ENCODE measurements at regions not wholly inside any gene's neighbourhood (a gene's known extent, or its start where the extent isn't known, plus 50 kb on each side); places are given as distances from the start of the nearest gene placed in this dataset.

GRCh38 chr10:56585447-56586171 lies 224.6 kb upstream of the ZWINT start:
- H3K4me3 ChIP-seq (replicated peaks; ENCODE audit: low read depth, low read length), result no peak overlapping the region
- no peak for DNase-seq (ENCODE audit: low read depth)
- TF ChIP-seq, protein P1, sequence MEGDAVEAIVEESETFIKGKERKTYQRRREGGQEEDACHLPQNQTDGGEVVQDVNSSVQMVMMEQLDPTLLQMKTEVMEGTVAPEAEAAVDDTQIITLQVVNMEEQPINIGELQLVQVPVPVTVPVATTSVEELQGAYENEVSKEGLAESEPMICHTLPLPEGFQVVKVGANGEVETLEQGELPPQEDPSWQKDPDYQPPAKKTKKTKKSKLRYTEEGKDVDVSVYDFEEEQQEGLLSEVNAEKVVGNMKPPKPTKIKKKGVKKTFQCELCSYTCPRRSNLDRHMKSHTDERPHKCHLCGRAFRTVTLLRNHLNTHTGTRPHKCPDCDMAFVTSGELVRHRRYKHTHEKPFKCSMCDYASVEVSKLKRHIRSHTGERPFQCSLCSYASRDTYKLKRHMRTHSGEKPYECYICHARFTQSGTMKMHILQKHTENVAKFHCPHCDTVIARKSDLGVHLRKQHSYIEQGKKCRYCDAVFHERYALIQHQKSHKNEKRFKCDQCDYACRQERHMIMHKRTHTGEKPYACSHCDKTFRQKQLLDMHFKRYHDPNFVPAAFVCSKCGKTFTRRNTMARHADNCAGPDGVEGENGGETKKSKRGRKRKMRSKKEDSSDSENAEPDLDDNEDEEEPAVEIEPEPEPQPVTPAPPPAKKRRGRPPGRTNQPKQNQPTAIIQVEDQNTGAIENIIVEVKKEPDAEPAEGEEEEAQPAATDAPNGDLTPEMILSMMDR (IDR thresholded peaks at IDR 0.05; ENCODE audit: low read length, missing control alignments), result no peak

GRCh38 chr10:56583316-56583715 lies 222.3 kb upstream of the ZWINT start:
- TF ChIP-seq, protein P1 (IDR thresholded peaks at IDR 0.05; ENCODE audit: low read length, missing control alignments), result no peak
- no peak overlapping the region for H3K4me3 ChIP-seq (replicated peaks; ENCODE audit: low read depth, low read length)
- no peak for DNase-seq (ENCODE audit: low read depth)

GRCh38 chr10:56567580-56567979 lies 206.5 kb upstream of the ZWINT start:
- H3K4me3 ChIP-seq (replicated peaks; ENCODE audit: low read depth, low read length), result no peak overlapping the region
- TF ChIP-seq, protein P1 (IDR thresholded peaks at IDR 0.05; ENCODE audit: low read length, missing control alignments), result no peak
- DNase-seq (ENCODE audit: low read depth), result no peak

- TF ChIP-seq, protein P1 (IDR thresholded peaks at IDR 0.05; ENCODE audit: low read length, missing control alignments), result no peak
- no peak overlapping the region for H3K4me3 ChIP-seq (replicated peaks; ENCODE audit: low read depth, low read length)
- DNase-seq (ENCODE audit: low read depth), result no peak
Measured at GRCh38 chr10:56561336-56561735, 200.3 kb upstream of the ZWINT start.

- no peak overlapping the region for H3K4me3 ChIP-seq (replicated peaks; ENCODE audit: low read depth, low read length)
- TF ChIP-seq, protein P1 (IDR thresholded peaks at IDR 0.05; ENCODE audit: low read length, missing control alignments), result no peak
- DNase-seq (ENCODE audit: low read depth), result no peak
Measured at GRCh38 chr10:56551037-56551436, 190.0 kb upstream of the ZWINT start.

- H3K4me3 ChIP-seq (replicated peaks; ENCODE audit: low read depth, low read length), result no peak overlapping the region
- no peak for DNase-seq (ENCODE audit: low read depth)
- TF ChIP-seq, protein P1 (IDR thresholded peaks at IDR 0.05; ENCODE audit: low read length, missing control alignments), result no peak
Measured at GRCh38 chr10:56547163-56547562, 186.1 kb upstream of the ZWINT start.

- TF ChIP-seq, protein P1 (IDR thresholded peaks at IDR 0.05; ENCODE audit: low read length, missing control alignments), result no peak
- peak; percentile 61 for DNase-seq (ENCODE audit: low read depth)
- no peak overlapping the region for H3K4me3 ChIP-seq (replicated peaks; ENCODE audit: low read depth, low read length)
Measured at GRCh38 chr10:56537984-56538383, 176.9 kb upstream of the ZWINT start.
